ENCODE measurements at regions not wholly inside any gene's neighbourhood (a gene's known extent, or its start where the extent isn't known, plus 50 kb on each side); places are given as distances from the start of the nearest gene placed in this dataset.

- no peak overlapping the region for H3K27ac ChIP-seq (ENCODE audit: insufficient read depth, low read depth, low read length)
- no TSS peak for BruUV-seq (replicated peaks)
Observed at GRCh38 chr4:177214935-177215334, 94.7 kb upstream of the NEIL3 start.

More at GRCh38 chr4:177214935-177215334, 94.7 kb upstream of the NEIL3 start:
- no peaks in the 10 kb centered on the region for H3K36me3 ChIP-seq (ENCODE audit: control insufficient read depth in 2 of 2, extremely low read depth in 1 of 2, insufficient read depth in 2 of 2, low read length in 2 of 2)
- FAIRE-seq (no peak), DNase-seq (ENCODE audit: low read depth, low spot score) (no peak)
- H3K27me3 ChIP-seq (ENCODE audit: control insufficient read depth in 2 of 2, insufficient read depth in 2 of 2, low read length in 2 of 2), result no peaks in the 10 kb centered on the region
- no peaks in the 10 kb centered on the region for H3K9me3 ChIP-seq (replicated peaks; ENCODE audit: control insufficient read depth, insufficient read depth, low read length)
- H3K9ac ChIP-seq (replicated peaks; ENCODE audit: extremely low read depth, insufficient read depth, low read length), result no peak overlapping the region
- TF ChIP-seq POLR2AphosphoS5 (IDR thresholded peaks at IDR 0.05; ENCODE audit: insufficient read depth, low read depth, low read length) (no peak), EZH2 (IDR thresholded peaks at IDR 0.05; ENCODE audit: borderline replicate concordance, low read depth, low read length, severe bottlenecking) (no peak), CTCF (IDR thresholded peaks at IDR 0.05; ENCODE audit: extremely low read depth in 1 of 2, insufficient read depth in 1 of 2, low read depth in 1 of 2, low read length in 2 of 2) (no peak), FOS (IDR thresholded peaks at IDR 0.05; ENCODE audit: borderline replicate concordance, insufficient read depth, low read length) (no peak), MYC (IDR thresholded peaks at IDR 0.05; ENCODE audit: low read depth, low read length) (no peak), JUN (IDR thresholded peaks at IDR 0.05; ENCODE audit: borderline replicate concordance, insufficient read depth, insufficient read length, low read depth) (no peak), GATA2 (IDR thresholded peaks at IDR 0.05; ENCODE audit: insufficient read depth, insufficient read length, low read depth, low read length) (no peak), POLR2A (IDR thresholded peaks at IDR 0.05; ENCODE audit: low read depth, low read length) (no peak), MAX (IDR thresholded peaks at IDR 0.05; ENCODE audit: insufficient read depth, insufficient read length) (no peak)
- H3K4me3 ChIP-seq (replicated peaks in 1 of 3; ENCODE audit: insufficient read depth in 1 of 3, low read depth in 1 of 3, low read length in 3 of 3), result no peak overlapping the region
- no peaks in the 10 kb centered on the region for H3K9me1 ChIP-seq (replicated peaks; ENCODE audit: control insufficient read depth, extremely low read depth, insufficient read depth, low read length)
- no peaks in the 10 kb centered on the region for H4K20me1 ChIP-seq (replicated peaks; ENCODE audit: control insufficient read depth, extremely low read depth, insufficient read depth, low read length)
- no peaks in the 10 kb centered on the region for H3K4me1 ChIP-seq (ENCODE audit: control insufficient read depth, extremely low read depth, insufficient read depth, low read length)
- CTCF ChIA-PET, result interaction anchor here (1.2 kb wide), 1 partner anchor 31 kb away, joined by 4 read pairs; no protein-coding TSS in a partner anchor
- no peak overlapping the region for H2AFZ ChIP-seq (ENCODE audit: low read depth, low read length)
- intact Hi-C loops (cut with micrococcal nuclease), result no loop called here
- H3K79me2 ChIP-seq (ENCODE audit: control insufficient read depth, insufficient read depth, low read length), result no peaks in the 10 kb centered on the region
- dilution Hi-C loops (cut with MboI; ENCODE audit: extremely low pct_ligation_motif_present, low sequenced_read_pairs), result no loop called here
- POLR2A ChIA-PET, result no interaction called here
- H3K4me2 ChIP-seq (ENCODE audit: insufficient read depth, low read length), result no peak overlapping the region
